Endodermal cell (in vitro differentiated cells): ENCODE measurements at regions not wholly inside any gene's neighbourhood (a gene's known extent, or its start where the extent isn't known, plus 50 kb on each side); places are given as distances from the start of the nearest gene placed in this dataset.

Experiments
- DNase-seq: peaks from one replicate; pipeline ENCODE4 v3.0.0-alpha.2; 2017
- H3K27ac ChIP-seq: 2 replicates; pipeline ENCODE4 v1.5.1; 2013; ENCODE audit warnings: mild to moderate bottlenecking, low read depth, low read length, moderate library complexity
- H3K27me3 ChIP-seq: 2 replicates; pipeline ENCODE4 v1.6.1; 2013; ENCODE audit warnings: mild to moderate bottlenecking, low read length, moderate library complexity; ENCODE audit not compliant: insufficient read depth, control insufficient read depth, poor library complexity, severe bottlenecking
- H3K36me3 ChIP-seq: 2 replicates; pipeline ENCODE4 v1.7.0; 2013; ENCODE audit warnings: mild to moderate bottlenecking, low read length, moderate library complexity; ENCODE audit not compliant: control insufficient read depth, insufficient read depth
- H3K4me1 ChIP-seq: one replicate; pipeline ENCODE4 v1.7.0; 2013; ENCODE audit warnings: low read length; ENCODE audit not compliant: control insufficient read depth, insufficient read depth
- H3K4me3 ChIP-seq: 2 replicates; pipeline ENCODE4 v1.5.1; 2013; ENCODE audit warnings: mild to moderate bottlenecking, low read length, moderate library complexity
- H3K9ac ChIP-seq: 2 replicates; pipeline ENCODE4 v1.6.1; 2013; ENCODE audit warnings: mild to moderate bottlenecking, low read length, moderate library complexity; ENCODE audit not compliant: poor library complexity, severe bottlenecking; ENCODE audit errors: extremely low read depth
- H3K9me3 ChIP-seq: 2 replicates; pipeline ENCODE4 v1.6.1; 2013; ENCODE audit warnings: mild to moderate bottlenecking, low read length, moderate library complexity; ENCODE audit not compliant: control insufficient read depth
- H3K27ac Mint-ChIP-seq: 2 replicates; pipeline ENCODE4 v1.8.0; 2020; ENCODE audit warnings: mixed read lengths
- H3K27me3 Mint-ChIP-seq: 2 replicates; pipeline ENCODE4 v1.8.0; 2021; ENCODE audit warnings: mild to moderate bottlenecking, mixed read lengths; ENCODE audit not compliant: insufficient read depth
- H3K36me3 Mint-ChIP-seq: 2 replicates; pipeline ENCODE4 v1.8.0; 2020; ENCODE audit warnings: low read depth, mixed read lengths
- H3K4me1 Mint-ChIP-seq: 2 replicates; pipeline ENCODE4 v1.8.0; 2020; ENCODE audit warnings: mixed read lengths
- H3K4me3 Mint-ChIP-seq: 2 replicates; pipeline ENCODE4 v1.8.0; 2020; ENCODE audit warnings: mild to moderate bottlenecking, moderate library complexity, mixed read lengths
- H3K9me3 Mint-ChIP-seq: 2 replicates; pipeline ENCODE4 v1.8.0; 2020; ENCODE audit warnings: mild to moderate bottlenecking, mixed read lengths
- WGBS, 2 experiments: methylation state at CpG; one replicate each; pipeline versions ENCODE4 v1.1.5 to v1.1.7; 2013; ENCODE audit warnings: missing lambda C conversion rate in 2 of 2, mixed read lengths in 1 of 2; ENCODE audit not compliant: insufficient coverage in 1 of 2, insufficient read length in 1 of 2; 5-methylcytosine and 5-hydroxymethylcytosine counted together
- TF ChIP-seq, protein P1 (sequence below): fragments of 200-600 bp; sonication (generic); conservative IDR thresholded peaks from 2 replicates; pipeline ENCODE4 v1.5.0; 2021; ENCODE audit warnings: antibody characterized with exemption, mild to moderate bottlenecking

DNA sequence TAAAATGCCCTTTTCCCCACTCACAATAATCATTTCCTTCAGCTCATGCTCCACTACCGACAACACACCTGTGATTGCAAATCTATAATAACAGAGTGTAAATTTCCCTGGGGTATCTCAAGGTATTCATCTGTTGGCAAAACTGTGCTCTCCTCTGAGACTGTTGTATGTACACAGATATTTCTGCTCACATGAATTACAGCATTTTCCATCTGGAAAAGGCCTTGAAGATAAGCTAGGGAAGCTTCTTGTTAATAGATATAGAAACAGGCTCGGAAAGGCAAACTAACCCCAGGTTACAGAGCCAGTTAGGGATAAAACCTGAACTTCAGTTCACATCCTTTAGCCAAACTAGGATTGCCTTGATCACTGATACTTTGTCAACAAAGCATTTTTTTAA lies 210.4 kb upstream of the KRR1 start:
- H3K4me1 Mint-ChIP-seq, result peaks cover 52% of the 10 kb centered on the region
- peaks cover 16% of the 10 kb centered on the region for H3K4me1 ChIP-seq
- H3K4me3 Mint-ChIP-seq, result no peak overlapping the region
- H3K9me3 ChIP-seq, result no peaks in the 10 kb centered on the region
- H3K27me3 ChIP-seq, result no peaks in the 10 kb centered on the region
- H3K27ac ChIP-seq, result no peak overlapping the region
- no peaks in the 10 kb centered on the region for H3K36me3 Mint-ChIP-seq
- TF ChIP-seq, protein P1, sequence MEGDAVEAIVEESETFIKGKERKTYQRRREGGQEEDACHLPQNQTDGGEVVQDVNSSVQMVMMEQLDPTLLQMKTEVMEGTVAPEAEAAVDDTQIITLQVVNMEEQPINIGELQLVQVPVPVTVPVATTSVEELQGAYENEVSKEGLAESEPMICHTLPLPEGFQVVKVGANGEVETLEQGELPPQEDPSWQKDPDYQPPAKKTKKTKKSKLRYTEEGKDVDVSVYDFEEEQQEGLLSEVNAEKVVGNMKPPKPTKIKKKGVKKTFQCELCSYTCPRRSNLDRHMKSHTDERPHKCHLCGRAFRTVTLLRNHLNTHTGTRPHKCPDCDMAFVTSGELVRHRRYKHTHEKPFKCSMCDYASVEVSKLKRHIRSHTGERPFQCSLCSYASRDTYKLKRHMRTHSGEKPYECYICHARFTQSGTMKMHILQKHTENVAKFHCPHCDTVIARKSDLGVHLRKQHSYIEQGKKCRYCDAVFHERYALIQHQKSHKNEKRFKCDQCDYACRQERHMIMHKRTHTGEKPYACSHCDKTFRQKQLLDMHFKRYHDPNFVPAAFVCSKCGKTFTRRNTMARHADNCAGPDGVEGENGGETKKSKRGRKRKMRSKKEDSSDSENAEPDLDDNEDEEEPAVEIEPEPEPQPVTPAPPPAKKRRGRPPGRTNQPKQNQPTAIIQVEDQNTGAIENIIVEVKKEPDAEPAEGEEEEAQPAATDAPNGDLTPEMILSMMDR, result no peak
- H3K9ac ChIP-seq, result no peak overlapping the region
- no peak overlapping the region for H3K27ac Mint-ChIP-seq
- H3K9me3 Mint-ChIP-seq, result no peaks in the 10 kb centered on the region
- no peaks in the 10 kb centered on the region for H3K27me3 Mint-ChIP-seq
- no peaks in the 10 kb centered on the region for H3K36me3 ChIP-seq
- DNase-seq, result no peak
- 60 to 80% methylated on average over 1 to 2 of the region's 2 CpGs for WGBS, 2 experiments
- no peak overlapping the region for H3K4me3 ChIP-seq

DNA sequence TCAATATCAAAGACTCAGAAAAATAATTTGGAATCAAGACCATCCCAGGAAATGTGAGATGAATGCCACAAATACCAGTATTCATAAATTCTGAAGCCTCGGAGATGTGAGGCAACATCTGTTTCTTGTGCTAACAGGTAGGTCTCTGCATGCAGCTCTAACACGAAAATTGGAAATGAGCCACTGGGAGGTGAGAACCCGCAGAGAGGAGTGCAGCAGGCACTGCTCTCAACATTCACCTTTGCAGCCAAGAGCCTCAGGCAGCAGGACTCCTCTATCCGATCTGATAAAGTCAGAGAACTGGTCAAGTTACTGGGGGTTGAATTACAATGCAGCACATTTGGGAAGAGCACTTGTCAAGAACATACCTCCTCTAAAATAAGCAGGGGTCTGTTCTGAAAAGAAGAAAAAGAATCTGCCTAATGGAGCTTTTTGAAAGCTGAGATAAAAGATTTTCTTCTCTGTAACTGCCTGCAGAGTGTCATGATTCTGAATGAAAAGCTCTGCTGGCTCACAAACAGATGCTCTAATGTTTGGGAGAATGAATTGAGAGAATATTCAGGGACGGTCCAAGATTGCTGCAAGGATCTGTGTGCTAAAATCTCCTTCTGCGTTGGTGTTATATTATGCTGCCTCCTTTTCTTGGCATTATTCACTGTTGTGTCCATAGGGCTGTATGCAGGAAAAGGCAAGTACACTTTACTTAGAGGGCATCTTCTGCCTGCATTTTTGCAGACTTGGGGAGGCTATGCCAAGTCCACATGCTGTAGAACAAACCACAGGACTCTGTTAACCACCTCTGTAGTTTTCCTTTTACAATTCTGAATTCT lies 209.6 kb upstream of the KRR1 start:
- no peak overlapping the region for H3K27ac ChIP-seq
- 46 to 51% methylated on average over 4 to 6 of the region's 6 CpGs for WGBS, 2 experiments
- peaks cover 59% of the 10 kb centered on the region for H3K4me1 Mint-ChIP-seq

DNA sequence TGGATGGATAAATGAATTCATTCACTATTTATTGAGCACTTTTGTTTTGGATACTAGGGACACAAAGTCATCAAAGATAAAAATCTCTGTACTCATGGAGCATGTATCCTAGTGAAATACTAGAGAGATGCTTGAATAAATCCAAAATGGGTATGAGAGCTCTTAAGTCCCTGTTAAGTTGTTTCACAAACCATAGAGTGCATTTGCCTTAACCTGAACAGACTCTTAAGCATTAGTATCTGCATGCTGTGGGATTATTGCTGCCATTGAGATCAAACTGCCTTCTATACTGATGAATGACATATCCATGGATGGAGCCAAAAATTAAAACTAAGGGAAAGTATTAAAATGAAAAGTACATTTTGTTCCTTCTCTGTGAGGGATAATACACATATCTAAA lies 206.5 kb upstream of the KRR1 start:
- Mint-ChIP-seq H3K9me3 (no peaks in the 10 kb centered on the region), H3K4me3 (no peak overlapping the region), H3K36me3 (no peaks in the 10 kb centered on the region), H3K27ac (no peak overlapping the region), H3K27me3 (no peaks in the 10 kb centered on the region), H3K4me1 (peaks cover 65% of the 10 kb centered on the region)
- Histone ChIP-seq H3K4me1 (peaks cover 30% of the 10 kb centered on the region), H3K4me3 (no peak overlapping the region), H3K36me3 (no peaks in the 10 kb centered on the region), H3K9me3 (no peaks in the 10 kb centered on the region), H3K27ac (no peak overlapping the region), H3K9ac (no peak overlapping the region), H3K27me3 (no peaks in the 10 kb centered on the region)
- TF ChIP-seq, protein P1, result no peak
- no peak for DNase-seq

More for the DNA sequence above, 209.6 kb upstream of the KRR1 start:
- H3K4me3 Mint-ChIP-seq, result no peak overlapping the region
- no peaks in the 10 kb centered on the region for H3K36me3 Mint-ChIP-seq
- peak; percentile 76 for DNase-seq
- no peaks in the 10 kb centered on the region for H3K27me3 ChIP-seq
- H3K9me3 Mint-ChIP-seq, result no peaks in the 10 kb centered on the region
- H3K9me3 ChIP-seq, result no peaks in the 10 kb centered on the region
- H3K4me1 ChIP-seq, result peaks cover 23% of the 10 kb centered on the region
- no peaks in the 10 kb centered on the region for H3K27me3 Mint-ChIP-seq
- no peaks in the 10 kb centered on the region for H3K36me3 ChIP-seq
- no peak overlapping the region for H3K4me3 ChIP-seq
- no peak overlapping the region for H3K27ac Mint-ChIP-seq
- no peak overlapping the region for H3K9ac ChIP-seq
- TF ChIP-seq, protein P1, result no peak
